ENCODE measurements at regions not wholly inside any gene's neighbourhood (a gene's known extent, or its start where the extent isn't known, plus 50 kb on each side); places are given as distances from the start of the nearest gene placed in this dataset.
"Not testable (repeated sequence)": the region's sequence is repeated elsewhere in the genome, so short reads cannot be mapped to it uniquely, and the experiment has no call there.

- no peak for DNase-seq
Observed at GRCh38 chr9:118674942-118675341, 694.3 kb downstream of the BRINP1 start.

GRCh38 chr9:118677936-118678653 lies 691.1 kb downstream of the BRINP1 start:
- DNase-seq: not testable (repeated sequence)

GRCh38 chr9:118686959-118687358 lies 682.3 kb downstream of the BRINP1 start:
- no peak for DNase-seq

- DNase-seq: no peak
Observed at GRCh38 chr9:118689280-118689679, 680.0 kb downstream of the BRINP1 start.

GRCh38 chr9:118692613-118693012 lies 676.6 kb downstream of the BRINP1 start:
- DNase-seq: no peak

GRCh38 chr9:118693645-118694044 lies 675.6 kb downstream of the BRINP1 start:
- DNase-seq: no peak

- DNase-seq: not testable (repeated sequence)
Observed at GRCh38 chr9:118695249-118695648, 674.0 kb downstream of the BRINP1 start.

- no peak for DNase-seq
Observed at GRCh38 chr9:118701985-118702384, 667.2 kb downstream of the BRINP1 start.

GRCh38 chr9:118711843-118712242 lies 657.4 kb downstream of the BRINP1 start:
- DNase-seq: no peak

GRCh38 chr9:118721276-118721675 lies 648.0 kb downstream of the BRINP1 start:
- no peak for DNase-seq

- no peak for DNase-seq
Observed at GRCh38 chr9:118721923-118722322, 647.3 kb downstream of the BRINP1 start.

- no peak for DNase-seq
Observed at GRCh38 chr9:118729981-118730380, 639.3 kb downstream of the BRINP1 start.

- no peak for DNase-seq
Observed at GRCh38 chr9:118732998-118733397, 636.2 kb downstream of the BRINP1 start.

- no peak for DNase-seq
Observed at GRCh38 chr9:118734696-118735095, 634.5 kb downstream of the BRINP1 start.

- no peak for DNase-seq
Observed at GRCh38 chr9:118736406-118736805, 632.8 kb downstream of the BRINP1 start.

GRCh38 chr9:118751077-118751847 lies 618.0 kb downstream of the BRINP1 start:
- no peak for DNase-seq

GRCh38 chr9:118751848-118752223 lies 617.4 kb downstream of the BRINP1 start:
- no peak for DNase-seq

GRCh38 chr9:118761016-118761790 lies 608.0 kb downstream of the BRINP1 start:
- no peak for DNase-seq

GRCh38 chr9:118767571-118767970 lies 601.7 kb downstream of the BRINP1 start:
- DNase-seq: no peak

- DNase-seq: no peak
Observed at GRCh38 chr9:118782790-118783463, 586.3 kb downstream of the BRINP1 start.

- DNase-seq: no peak
Observed at GRCh38 chr9:118784033-118784432, 585.2 kb downstream of the BRINP1 start.

- DNase-seq: no peak
Observed at GRCh38 chr9:118785456-118785855, 583.8 kb downstream of the BRINP1 start.

GRCh38 chr9:118786877-118787276 lies 582.4 kb downstream of the BRINP1 start:
- DNase-seq: no peak
